ENCODE measurements at regions not wholly inside any gene's neighbourhood (a gene's known extent, or its start where the extent isn't known, plus 50 kb on each side); places are given as distances from the start of the nearest gene placed in this dataset.
"Not testable (repeated sequence)": the region's sequence is repeated elsewhere in the genome, so short reads cannot be mapped to it uniquely, and the experiment has no call there.

GRCh38 chr13:60661521-60661920, 264.5 kb downstream of the TDRD3 start:
- ATAC-seq = no peak
- Histone ChIP-seq H3K27ac (no peak overlapping the region), H3K4me3 (no peak overlapping the region), H3K9me3 (peaks cover 0 to 8% of the 10 kb centered on the region in 2 donors), H3K36me3 (no peaks in the 10 kb centered on the region), H3K4me1 (no peaks in the 10 kb centered on the region), H3K27me3 (no peaks in the 10 kb centered on the region)
- TF ChIP-seq CTCF (IDR thresholded peaks at IDR 0.05) = no peak
- intact Hi-C loops (cut with DNase I) = no loop called here
- peak in 1 of 4 donors; percentile 19 for DNase-seq

GRCh38 chr13:60657586-60657985, 260.6 kb downstream of the TDRD3 start:
- H3K27me3 ChIP-seq; H3K4me3 ChIP-seq; H3K9me3 ChIP-seq; ATAC-seq; H3K27ac ChIP-seq; H3K36me3 ChIP-seq; intact Hi-C loops (cut with DNase I); H3K4me1 ChIP-seq; DNase-seq: not testable (repeated sequence)

GRCh38 chr13:60655256-60655655, 258.2 kb downstream of the TDRD3 start:
- TF ChIP-seq CTCF (IDR thresholded peaks at IDR 0.05) = no peak
- H3K4me3 ChIP-seq = no peak overlapping the region
- no peak for ATAC-seq

GRCh38 chr13:60654415-60654814, 257.4 kb downstream of the TDRD3 start:
- H3K4me3 ChIP-seq = no peak overlapping the region
- H3K36me3 ChIP-seq = no peaks in the 10 kb centered on the region
- DNase-seq (peak in 2 of 4 donors; percentile 11 to 50), ATAC-seq (peak; percentile 76)
- H3K27me3 ChIP-seq = no peaks in the 10 kb centered on the region
- no peaks in the 10 kb centered on the region for H3K9me3 ChIP-seq
- peak in 1 of 2 donors; percentile 33 for TF ChIP-seq CTCF (IDR thresholded peaks at IDR 0.05)
- no peaks in the 10 kb centered on the region for H3K4me1 ChIP-seq
- intact Hi-C loops (cut with DNase I) = no loop called here
- no peak overlapping the region for H3K27ac ChIP-seq

More at GRCh38 chr13:60655256-60655655, 258.2 kb downstream of the TDRD3 start:
- Histone ChIP-seq H3K27ac (no peak overlapping the region), H3K27me3 (no peaks in the 10 kb centered on the region), H3K9me3 (no peaks in the 10 kb centered on the region), H3K4me1 (no peaks in the 10 kb centered on the region), H3K36me3 (no peaks in the 10 kb centered on the region)
- no peak for DNase-seq
- intact Hi-C loops (cut with DNase I) = no loop called here

- H3K4me3 ChIP-seq = no peak overlapping the region
- intact Hi-C loops (cut with DNase I) = no loop called here
- H3K27ac ChIP-seq = no peak overlapping the region
- ATAC-seq (no peak), DNase-seq (no peak)
- no peaks in the 10 kb centered on the region for H3K9me3 ChIP-seq
- no peaks in the 10 kb centered on the region for H3K27me3 ChIP-seq
- H3K4me1 ChIP-seq = no peaks in the 10 kb centered on the region
- TF ChIP-seq CTCF (IDR thresholded peaks at IDR 0.05) = no peak
- H3K36me3 ChIP-seq = no peaks in the 10 kb centered on the region
These were observed 250.5 kb downstream of the TDRD3 start for GRCh38 chr13:60647547-60647946.

- DNase-seq = no peak
- intact Hi-C loops (cut with DNase I) = no loop called here
- no peaks in the 10 kb centered on the region for H3K27me3 ChIP-seq
These were observed 249.6 kb downstream of the TDRD3 start for GRCh38 chr13:60646620-60647019.

More at GRCh38 chr13:60646620-60647019, 249.6 kb downstream of the TDRD3 start:
- no peak overlapping the region for H3K27ac ChIP-seq
- no peaks in the 10 kb centered on the region for H3K4me1 ChIP-seq
- no peak overlapping the region for H3K4me3 ChIP-seq
- ATAC-seq = no peak
- H3K36me3 ChIP-seq = no peaks in the 10 kb centered on the region
- no peak for TF ChIP-seq CTCF (IDR thresholded peaks at IDR 0.05)
- no peaks in the 10 kb centered on the region for H3K9me3 ChIP-seq

Data from left lung (tissue), 4 donors.